ENCODE measurements at regions not wholly inside any gene's neighbourhood (a gene's known extent, or its start where the extent isn't known, plus 50 kb on each side); places are given as distances from the start of the nearest gene placed in this dataset.

- intact Hi-C loops (cut with DNase I; ENCODE audit: low total_unique reads): no loop called here
- no peak for DNase-seq (ENCODE audit: low spot score in 2 of 2)
- 83 to 100% methylated on average over 1 of the region's 1 CpG for WGBS, 2 donors
- no peak overlapping the region for H3K4me3 ChIP-seq (ENCODE audit: low read depth, poor library complexity, severe bottlenecking)
- TF ChIP-seq, protein P1, sequence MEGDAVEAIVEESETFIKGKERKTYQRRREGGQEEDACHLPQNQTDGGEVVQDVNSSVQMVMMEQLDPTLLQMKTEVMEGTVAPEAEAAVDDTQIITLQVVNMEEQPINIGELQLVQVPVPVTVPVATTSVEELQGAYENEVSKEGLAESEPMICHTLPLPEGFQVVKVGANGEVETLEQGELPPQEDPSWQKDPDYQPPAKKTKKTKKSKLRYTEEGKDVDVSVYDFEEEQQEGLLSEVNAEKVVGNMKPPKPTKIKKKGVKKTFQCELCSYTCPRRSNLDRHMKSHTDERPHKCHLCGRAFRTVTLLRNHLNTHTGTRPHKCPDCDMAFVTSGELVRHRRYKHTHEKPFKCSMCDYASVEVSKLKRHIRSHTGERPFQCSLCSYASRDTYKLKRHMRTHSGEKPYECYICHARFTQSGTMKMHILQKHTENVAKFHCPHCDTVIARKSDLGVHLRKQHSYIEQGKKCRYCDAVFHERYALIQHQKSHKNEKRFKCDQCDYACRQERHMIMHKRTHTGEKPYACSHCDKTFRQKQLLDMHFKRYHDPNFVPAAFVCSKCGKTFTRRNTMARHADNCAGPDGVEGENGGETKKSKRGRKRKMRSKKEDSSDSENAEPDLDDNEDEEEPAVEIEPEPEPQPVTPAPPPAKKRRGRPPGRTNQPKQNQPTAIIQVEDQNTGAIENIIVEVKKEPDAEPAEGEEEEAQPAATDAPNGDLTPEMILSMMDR (IDR thresholded peaks at IDR 0.05): no peak
- no peak for TF ChIP-seq POLR2A (IDR thresholded peaks at IDR 0.05)
Observed at GRCh38 chr3:34571714-34572113, 773.3 kb downstream of the PDCD6IP start.

GRCh38 chr3:34575776-34576175, 777.3 kb downstream of the PDCD6IP start:
- no peak overlapping the region for H3K4me3 ChIP-seq (ENCODE audit: low read depth, poor library complexity, severe bottlenecking)
- 56% methylated on average over 3 of the region's 3 CpGs for WGBS, 2 donors
- TF ChIP-seq, protein P1 (IDR thresholded peaks at IDR 0.05): no peak
- TF ChIP-seq POLR2A (IDR thresholded peaks at IDR 0.05): no peak
- intact Hi-C loops (cut with DNase I; ENCODE audit: low total_unique reads): no loop called here
- DNase-seq (ENCODE audit: low spot score in 2 of 2): no peak

GRCh38 chr3:34582055-34582454, 783.6 kb downstream of the PDCD6IP start:
- TF ChIP-seq, protein P1 (IDR thresholded peaks at IDR 0.05): no peak
- no peak for TF ChIP-seq POLR2A (IDR thresholded peaks at IDR 0.05)
- H3K4me3 ChIP-seq (ENCODE audit: low read depth, poor library complexity, severe bottlenecking): no peak overlapping the region
- intact Hi-C loops (cut with DNase I; ENCODE audit: low total_unique reads): no loop called here
- DNase-seq (ENCODE audit: low spot score in 2 of 2): no peak

- no peak overlapping the region for H3K4me3 ChIP-seq (ENCODE audit: low read depth, poor library complexity, severe bottlenecking)
- no peak for TF ChIP-seq POLR2A (IDR thresholded peaks at IDR 0.05)
- TF ChIP-seq, protein P1 (IDR thresholded peaks at IDR 0.05): no peak
- no peak for DNase-seq (ENCODE audit: low spot score in 2 of 2)
- 70 to 81% methylated on average over 2 of the region's 2 CpGs for WGBS, 2 donors
- intact Hi-C loops (cut with DNase I; ENCODE audit: low total_unique reads): no loop called here
Observed at GRCh38 chr3:34583451-34583850, 785.0 kb downstream of the PDCD6IP start.

DNA sequence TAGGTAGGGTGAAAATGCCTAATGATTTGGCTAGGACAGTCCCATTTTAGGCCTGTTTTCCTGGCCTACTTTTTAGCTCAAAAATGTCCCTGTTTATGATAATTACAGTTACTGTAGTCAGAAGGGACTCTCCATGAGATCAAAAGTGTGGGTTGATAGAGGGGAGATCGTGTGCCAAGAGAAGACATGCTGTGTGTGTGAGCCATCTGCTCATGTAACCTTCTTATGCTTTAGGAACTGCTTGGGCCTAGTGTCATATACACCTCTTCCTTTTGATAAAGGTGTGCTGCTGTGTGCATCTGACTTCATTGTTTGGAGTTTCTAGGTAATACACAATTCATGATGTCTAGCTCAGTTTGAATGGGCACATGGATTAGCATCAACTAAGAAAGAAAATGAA, 786.5 kb downstream of the PDCD6IP start:
- TF ChIP-seq, protein P1 (IDR thresholded peaks at IDR 0.05): no peak
- no peak for TF ChIP-seq POLR2A (IDR thresholded peaks at IDR 0.05)
- intact Hi-C loops (cut with DNase I; ENCODE audit: low total_unique reads): no loop called here
- WGBS, 2 donors: 28 to 33% methylated on average over 1 of the region's 1 CpG
- DNase-seq (ENCODE audit: low spot score in 2 of 2): no peak
- H3K4me3 ChIP-seq (ENCODE audit: low read depth, poor library complexity, severe bottlenecking): no peak overlapping the region

GRCh38 chr3:34599595-34599994, 801.2 kb downstream of the PDCD6IP start:
- DNase-seq (ENCODE audit: low spot score in 2 of 2): no peak
- WGBS, 2 donors: 76 to 83% methylated on average over 2 of the region's 2 CpGs
- TF ChIP-seq, protein P1 (IDR thresholded peaks at IDR 0.05): no peak
- no peak for TF ChIP-seq POLR2A (IDR thresholded peaks at IDR 0.05)

More at GRCh38 chr3:34599595-34599994, 801.2 kb downstream of the PDCD6IP start:
- H3K4me3 ChIP-seq (ENCODE audit: low read depth, poor library complexity, severe bottlenecking): no peak overlapping the region
- intact Hi-C loops (cut with DNase I; ENCODE audit: low total_unique reads): no loop called here

Data from lower leg skin (tissue), 4 donors.